H1 (cell line): ENCODE measurements at regions not wholly inside any gene's neighbourhood (a gene's known extent, or its start where the extent isn't known, plus 50 kb on each side); places are given as distances from the start of the nearest gene placed in this dataset.

Source experiments
- POLR2AphosphoS5 ChIP-seq: IDR thresholded peaks from 2 replicates; pipeline ENCODE4 v1.6.1; 2011; ENCODE audit warnings: low read depth, low read length
- TEAD4 ChIP-seq: IDR thresholded peaks from 2 replicates; pipeline ENCODE4 v1.6.1; 2012; ENCODE audit warnings: low read depth, low read length, inconsistent platforms, mixed read lengths
- TF ChIP-seq, protein P1 (sequence below): IDR thresholded peaks from 2 replicates; pipeline ENCODE4 v1.6.1; 2011; ENCODE audit warnings: low read length, improper control_type of control experiment

DNA sequence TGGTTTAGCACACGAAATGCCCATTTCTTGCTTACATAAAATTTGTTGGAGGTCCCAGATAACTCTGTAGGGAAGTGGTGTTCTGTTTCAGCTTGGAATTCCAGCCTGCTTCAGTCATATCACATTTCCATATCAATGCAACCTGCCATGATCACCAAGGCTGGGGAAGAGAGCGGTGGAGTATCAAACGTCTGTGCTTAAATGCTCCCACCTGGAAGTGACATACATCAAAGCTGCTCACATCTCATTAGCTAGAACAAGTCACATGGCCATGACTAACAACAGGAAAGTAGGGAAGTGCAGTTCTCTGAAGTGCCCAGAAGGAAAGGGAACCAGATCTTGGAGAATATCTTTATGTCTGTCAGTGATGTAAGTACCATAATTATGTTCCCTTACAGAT is 130.2 kb upstream of the CFAP20DC start (continued):
- TF ChIP-seq, protein P1, sequence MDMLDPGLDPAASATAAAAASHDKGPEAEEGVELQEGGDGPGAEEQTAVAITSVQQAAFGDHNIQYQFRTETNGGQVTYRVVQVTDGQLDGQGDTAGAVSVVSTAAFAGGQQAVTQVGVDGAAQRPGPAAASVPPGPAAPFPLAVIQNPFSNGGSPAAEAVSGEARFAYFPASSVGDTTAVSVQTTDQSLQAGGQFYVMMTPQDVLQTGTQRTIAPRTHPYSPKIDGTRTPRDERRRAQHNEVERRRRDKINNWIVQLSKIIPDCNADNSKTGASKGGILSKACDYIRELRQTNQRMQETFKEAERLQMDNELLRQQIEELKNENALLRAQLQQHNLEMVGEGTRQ, result peak; percentile 47; the same call in 1 of the 2 replicates
- 0 out of 2 replicates have a peak, but pooled peaks have one; percentile 35 for TF ChIP-seq TEAD4
- no peak for TF ChIP-seq POLR2AphosphoS5
